D341Med (cell line): ENCODE measurements at regions not wholly inside any gene's neighbourhood (a gene's known extent, or its start where the extent isn't known, plus 50 kb on each side); places are given as distances from the start of the nearest gene placed in this dataset.
A peak's percentile ranks its signal among the peaks of the same experiment; 100 is the strongest.

ENCODE experiments used
- DNase-seq: peaks from one replicate; pipeline ENCODE4 v3.0.0; 2012; ENCODE audit warnings: low spot score

DNA sequence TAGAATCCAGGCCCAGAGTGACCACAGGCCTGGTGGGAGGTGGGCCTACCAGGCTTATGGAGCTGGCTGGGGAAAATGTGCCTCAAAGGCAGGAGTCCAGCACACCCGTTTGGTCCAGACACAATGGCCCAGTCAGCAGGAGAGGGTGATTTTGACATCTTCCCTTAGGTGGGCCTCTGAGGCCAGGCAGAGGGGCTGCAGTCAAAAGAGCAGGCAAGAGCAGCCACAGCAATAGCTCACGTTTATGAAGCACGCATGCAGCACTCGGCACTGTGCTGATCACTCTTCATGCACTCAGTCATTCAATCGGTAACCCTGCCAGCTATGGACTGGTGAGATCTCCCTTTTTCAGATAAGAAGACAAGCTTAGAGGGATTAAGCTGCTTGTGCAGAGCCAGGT lies 146.8 kb downstream of the LRIG2 start:
- DNase-seq, result no peak

DNA sequence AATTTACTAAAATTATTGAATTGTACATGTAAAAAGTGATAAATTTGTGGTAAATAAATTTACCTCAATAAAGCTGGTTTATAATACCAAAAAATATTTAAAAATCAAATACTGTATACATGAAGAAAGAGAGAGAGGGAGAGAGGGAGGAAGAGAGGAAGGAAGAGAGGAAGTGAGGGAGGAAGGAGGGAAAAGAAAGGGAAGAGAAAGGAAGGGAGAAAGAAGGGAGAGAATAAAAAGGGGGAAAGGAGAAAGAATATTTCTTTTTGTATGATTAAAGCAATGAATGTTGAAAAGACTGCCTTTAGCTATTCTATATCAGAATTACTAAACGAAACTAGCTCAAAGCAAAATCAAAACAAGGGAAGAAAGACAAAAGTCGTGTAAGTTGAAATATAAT lies 150.0 kb downstream of the LRIG2 start:
- no peak for DNase-seq

DNA sequence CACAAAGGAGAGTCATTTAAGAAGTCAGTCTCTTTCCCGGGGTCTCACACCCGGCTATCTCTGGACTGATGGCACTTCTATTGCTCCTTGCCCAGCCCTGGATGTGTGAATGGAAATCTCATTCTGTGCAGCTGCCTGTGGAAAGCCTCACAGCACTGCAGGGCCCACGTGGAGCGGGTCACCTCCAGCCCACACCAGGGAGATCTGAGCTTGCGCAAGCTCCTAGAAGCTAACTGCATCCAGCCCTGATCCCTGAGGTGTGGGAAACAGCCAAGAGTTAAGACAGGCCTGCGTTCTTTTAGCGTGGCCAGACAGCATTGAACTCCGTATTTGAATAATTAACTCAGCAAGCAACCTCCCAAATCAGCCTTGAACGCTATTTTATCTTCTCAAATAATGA lies 150.5 kb downstream of the LRIG2 start:
- no peak for DNase-seq

DNA sequence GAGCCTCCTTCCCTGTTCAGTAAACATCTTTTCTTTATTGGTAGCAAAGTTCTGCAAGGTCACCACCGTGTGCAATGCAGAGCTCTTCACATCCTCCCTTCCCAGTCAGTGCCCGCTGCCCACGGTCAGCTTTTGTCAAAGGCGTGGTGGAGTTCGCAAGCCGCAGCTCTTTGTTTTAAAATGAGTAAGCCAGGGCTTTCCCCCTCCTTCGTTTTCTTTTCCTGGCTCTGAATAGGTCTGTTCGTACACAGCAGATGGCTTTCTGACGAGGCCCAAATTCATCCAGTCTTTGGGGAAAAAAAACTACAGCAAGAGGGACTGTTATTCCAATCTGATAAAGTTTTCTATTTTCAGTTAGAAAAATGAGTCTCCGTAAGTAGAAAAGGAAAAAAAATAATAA lies 153.2 kb downstream of the LRIG2 start:
- no peak for DNase-seq

- no peak for DNase-seq
Observed at GRCh38 chr1:113231866-113232265, 158.4 kb upstream of the MAGI3 start.

GRCh38 chr1:113233441-113233840 lies 156.9 kb upstream of the MAGI3 start:
- DNase-seq, result no peak

DNA sequence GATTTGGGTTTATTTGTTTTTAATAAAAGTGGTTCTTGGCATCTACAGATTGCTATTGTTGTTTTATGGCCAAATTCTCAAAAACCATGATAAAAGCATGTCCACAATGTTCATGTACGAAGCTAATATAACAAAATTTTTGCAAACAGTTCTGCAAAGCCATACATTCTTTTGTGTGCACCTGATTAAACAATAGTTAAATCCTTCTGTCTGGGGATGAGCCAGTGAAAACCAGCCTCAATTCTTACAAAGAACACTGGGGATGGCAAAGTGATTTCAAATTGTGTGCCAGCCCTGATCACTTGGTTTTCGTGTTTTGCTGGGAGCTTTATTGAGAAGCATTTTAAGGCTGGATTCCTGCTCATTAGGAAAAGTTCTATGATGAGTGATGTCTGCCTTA lies 149.1 kb upstream of the MAGI3 start:
- no peak for DNase-seq

DNA sequence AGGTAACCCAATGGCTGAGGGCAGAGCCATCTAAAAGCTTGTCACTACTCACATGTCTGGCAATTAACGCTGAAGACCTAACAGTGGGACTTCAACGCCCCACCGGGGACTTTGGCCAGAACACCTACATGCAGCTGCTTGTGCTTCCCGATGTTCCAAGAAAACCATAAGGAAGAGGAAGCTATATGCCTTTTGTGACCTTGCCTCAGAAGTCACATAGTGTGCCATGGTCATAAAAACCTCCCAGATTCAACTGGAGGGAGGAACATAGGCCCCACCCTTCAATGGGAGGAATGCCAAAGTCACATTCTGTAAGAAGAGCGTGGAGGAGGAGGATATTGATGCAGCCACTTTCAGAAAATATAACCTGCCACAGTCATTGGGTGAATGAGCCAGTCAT lies 147.8 kb upstream of the MAGI3 start:
- no peak for DNase-seq

GRCh38 chr1:113243529-113243928 lies 146.8 kb upstream of the MAGI3 start:
- no peak for DNase-seq

- DNase-seq, result no peak
Observed at GRCh38 chr1:113244112-113244820, 146.0 kb upstream of the MAGI3 start.

DNA sequence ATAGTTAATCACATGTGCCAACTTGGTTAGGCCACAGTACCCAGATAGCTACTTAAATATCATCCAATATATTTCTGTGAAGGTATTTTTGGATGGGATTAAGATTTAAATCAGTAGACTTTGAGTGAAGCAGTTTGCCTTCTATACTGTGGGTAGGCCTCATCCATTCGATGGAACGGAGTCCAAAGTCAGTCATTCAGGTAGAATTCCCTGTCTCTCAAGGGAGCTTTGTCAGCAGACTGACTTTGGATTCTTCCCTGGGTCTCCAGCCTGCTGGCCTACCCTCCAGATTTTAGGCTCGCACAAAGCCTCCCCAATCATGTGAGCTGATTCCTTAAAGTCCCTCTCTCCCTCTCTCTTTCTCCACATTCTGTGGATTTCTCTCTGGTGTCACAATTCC lies 145.1 kb upstream of the MAGI3 start:
- no peak for DNase-seq

GRCh38 chr1:113246929-113247328 lies 143.4 kb upstream of the MAGI3 start:
- no peak for DNase-seq

DNA sequence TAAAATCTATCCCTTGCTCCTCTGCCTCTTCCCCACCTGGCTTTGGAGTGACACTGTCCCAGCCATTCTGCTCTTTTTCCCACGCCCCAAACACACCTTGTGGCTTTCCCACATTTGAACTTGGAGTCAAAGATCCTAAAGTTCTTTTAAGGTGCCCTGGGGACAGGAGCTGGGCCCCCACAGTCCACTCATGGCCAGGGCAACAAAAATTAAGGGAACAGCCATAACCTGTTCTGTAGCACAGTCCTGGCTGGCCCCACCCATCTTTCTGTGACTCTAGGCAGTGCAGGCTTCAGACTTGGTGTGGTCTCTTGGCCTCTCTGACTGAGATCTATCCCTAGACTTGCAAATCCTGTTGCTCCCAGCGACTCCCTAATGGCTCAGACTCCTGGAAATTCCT lies 143.0 kb upstream of the MAGI3 start:
- no peak for DNase-seq

- DNase-seq, result no peak
Observed at GRCh38 chr1:113247782-113248181, 142.5 kb upstream of the MAGI3 start.

- DNase-seq, result no peak
Observed at GRCh38 chr1:113248494-113248893, 141.8 kb upstream of the MAGI3 start.

- no peak for DNase-seq
Observed at GRCh38 chr1:113250161-113250560, 140.2 kb upstream of the MAGI3 start.

- DNase-seq, result peak; percentile 51
Observed at GRCh38 chr1:113252166-113252565, 138.1 kb upstream of the MAGI3 start.

DNA sequence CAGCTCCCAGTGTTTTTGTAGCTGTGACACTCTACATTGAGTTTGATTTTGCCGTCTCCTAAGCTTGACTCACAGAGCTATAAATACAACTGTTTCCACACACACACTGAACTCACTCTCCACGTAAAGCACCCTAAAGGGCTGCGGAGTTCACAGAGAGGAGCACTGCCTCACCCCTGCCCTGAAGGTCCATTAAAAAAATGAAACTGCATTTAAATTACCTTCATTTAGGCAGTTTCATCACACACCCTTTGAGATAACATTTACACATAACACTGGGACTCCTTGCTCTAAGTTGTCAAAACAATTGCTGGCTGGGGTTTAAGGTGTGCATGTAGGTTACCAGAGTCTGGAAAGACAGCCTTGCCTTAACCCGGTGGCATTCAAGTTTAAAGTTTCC lies 137.1 kb upstream of the MAGI3 start:
- no peak for DNase-seq

- DNase-seq, result no peak
Observed at GRCh38 chr1:113253590-113253989, 136.7 kb upstream of the MAGI3 start.

DNA sequence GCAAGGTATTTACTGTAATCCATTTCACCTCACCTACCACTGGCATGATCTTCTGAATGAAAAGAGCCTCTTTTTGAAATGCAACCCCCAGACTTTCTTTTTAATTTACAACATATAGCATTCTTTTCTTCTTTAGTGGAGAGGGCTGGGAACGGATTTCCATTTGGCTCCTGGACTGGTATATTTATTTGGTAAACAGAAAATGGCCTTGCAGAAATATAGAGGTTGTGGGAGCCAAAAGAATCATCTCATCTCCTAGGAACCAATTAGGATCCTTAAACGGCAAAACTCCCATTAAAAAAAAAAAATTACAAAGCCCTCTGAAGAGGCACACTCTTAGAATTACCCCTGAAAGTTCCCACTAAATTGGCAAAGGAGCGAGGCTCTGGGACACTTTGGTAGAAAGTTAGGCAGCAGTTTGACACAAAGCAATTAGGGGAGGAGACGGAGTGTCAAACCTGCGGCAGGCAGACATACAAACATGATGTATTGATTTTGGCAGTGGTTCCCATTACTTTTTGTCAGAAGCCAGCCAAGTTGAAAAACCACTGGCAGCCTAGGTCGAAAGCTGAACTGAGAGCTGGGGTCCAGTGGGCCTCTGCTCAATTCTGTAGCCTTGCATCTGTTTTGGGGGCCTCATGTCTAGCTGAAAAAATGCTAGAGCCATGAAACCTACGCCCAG lies 135.1 kb upstream of the MAGI3 start:
- DNase-seq, result no peak

DNA sequence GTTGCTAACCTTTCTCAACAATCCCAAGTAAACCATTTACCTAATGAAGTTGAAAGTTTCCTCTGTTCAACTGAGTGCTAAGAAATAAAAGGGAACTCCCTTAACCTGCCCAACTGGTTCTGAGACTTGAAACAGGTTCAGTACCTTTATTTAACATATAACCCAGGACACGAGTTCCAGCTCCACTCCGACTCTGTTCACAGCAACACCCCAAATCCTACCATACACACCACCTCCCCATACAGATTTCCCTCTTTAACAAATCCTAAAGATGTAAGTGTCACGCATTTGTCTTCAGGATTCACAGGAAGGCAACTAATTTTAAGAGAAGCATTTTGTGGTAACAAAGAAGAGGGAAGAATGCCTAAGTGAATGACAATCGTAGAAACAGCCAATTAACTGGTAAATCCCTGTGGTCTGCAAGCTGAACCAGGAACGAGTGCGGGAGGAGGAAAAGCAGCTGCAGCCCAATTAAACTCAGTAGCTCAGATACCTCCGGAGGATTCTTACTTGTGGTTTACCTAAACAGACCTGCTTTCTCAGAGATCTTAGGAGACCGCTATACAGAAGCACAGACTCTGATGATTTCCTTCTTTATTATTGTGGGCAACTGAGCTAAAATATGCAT lies 134.5 kb upstream of the MAGI3 start:
- no peak for DNase-seq

DNA sequence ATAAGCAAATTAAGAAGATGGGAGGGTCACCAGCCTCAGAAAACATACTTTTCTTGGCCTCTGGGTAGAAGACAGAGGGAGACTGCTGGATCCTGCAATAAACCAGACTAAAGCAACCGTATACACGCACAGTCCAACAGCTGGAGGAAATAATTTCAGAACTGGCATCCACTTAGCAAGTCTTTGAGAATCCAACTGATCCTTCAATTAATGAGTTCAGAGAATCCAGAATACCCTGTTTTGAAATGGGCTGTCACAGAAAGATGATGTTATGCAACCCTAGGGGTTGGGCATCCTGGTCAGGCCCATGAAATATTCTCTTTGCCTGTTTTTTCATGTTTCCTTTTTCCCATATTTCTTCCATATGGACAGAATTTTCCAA lies 134.0 kb upstream of the MAGI3 start:
- DNase-seq, result no peak

DNA sequence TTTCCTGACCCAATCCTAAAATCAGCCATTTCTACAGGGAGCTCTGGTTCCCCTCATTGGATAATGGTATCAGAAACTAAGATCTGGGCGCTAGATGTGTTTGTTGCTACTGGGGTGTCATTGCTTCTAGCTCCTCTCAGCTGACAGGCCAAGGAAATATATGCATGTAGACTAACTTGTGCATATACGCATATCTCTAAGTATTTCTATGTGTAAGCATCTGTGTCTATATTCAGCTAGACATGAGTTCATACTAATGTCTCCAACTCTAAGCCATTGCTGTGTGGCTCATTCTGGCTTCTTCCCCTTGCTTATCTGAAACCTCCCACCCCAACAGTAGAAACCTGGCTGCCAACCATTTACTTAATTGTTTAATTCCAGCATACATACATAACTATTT lies 130.3 kb upstream of the MAGI3 start:
- DNase-seq, result no peak

GRCh38 chr1:113265196-113265595 lies 125.1 kb upstream of the MAGI3 start:
- no peak for DNase-seq
